Suprapubic skin (tissue), 4 donors: ENCODE measurements at regions not wholly inside any gene's neighbourhood (a gene's known extent, or its start where the extent isn't known, plus 50 kb on each side); places are given as distances from the start of the nearest gene placed in this dataset.
"Not testable (repeated sequence)": the region's sequence is repeated elsewhere in the genome, so short reads cannot be mapped to it uniquely, and the experiment has no call there.

Source experiments
- DNase-seq, 2 donors: peaks; one replicate each; pipeline ENCODE4 v3.0.0-alpha.2; 2019; ENCODE audit warnings: low spot score in 2 of 2
- H3K27ac ChIP-seq: fragments of 200-600 bp; sonication (generic); one replicate; pipeline ENCODE4 v1.5.1; 2019
- H3K27me3 ChIP-seq: fragments of 200-600 bp; sonication (generic); one replicate; pipeline ENCODE4 v1.5.1; 2019
- H3K36me3 ChIP-seq: fragments of 200-600 bp; sonication (generic); one replicate; pipeline ENCODE4 v1.5.1; 2019
- H3K4me1 ChIP-seq: fragments of 200-600 bp; sonication (generic); one replicate; pipeline ENCODE4 v1.5.1; 2019
- H3K4me3 ChIP-seq: fragments of 200-600 bp; sonication (generic); one replicate; pipeline ENCODE4 v1.5.1; 2019; ENCODE audit warnings: mild to moderate bottlenecking
- H3K9me3 ChIP-seq: fragments of 200-600 bp; sonication (generic); one replicate; pipeline ENCODE4 v1.5.1; 2019
- EP300 ChIP-seq: sonication (generic); formaldehyde crosslinking; IDR thresholded peaks from one replicate; pipeline ENCODE4 v1.6.1; 2017; ENCODE audit warnings: antibody characterized with exemption
- POLR2A ChIP-seq, 2 donors: fragments of 450-650 bp; IDR thresholded peaks; one replicate each; pipeline ENCODE4 v1.6.1; 2017; ENCODE audit warnings: antibody characterized with exemption in 2 of 2, mild to moderate bottlenecking in 2 of 2, moderate library complexity in 2 of 2
- POLR2AphosphoS5 ChIP-seq, 3 donors: sonication (generic); formaldehyde crosslinking; IDR thresholded peaks; one replicate each; pipeline ENCODE4 v1.6.1; 2017; ENCODE audit warnings: antibody characterized with exemption in 3 of 3
- WGBS: methylation state at CpG from one replicate; pipeline ENCODE4 v1.1.5; 2018; 5-methylcytosine and 5-hydroxymethylcytosine counted together
- TF ChIP-seq, protein P1 (sequence below), 2 donors: fragments of 200-600 bp in 1 of 2; fragments of 450-650 bp in 1 of 2; sonication (generic) in 1 of 2; IDR thresholded peaks; one replicate each; pipeline ENCODE4 v1.5.1; 2016 to 2019; ENCODE audit warnings: antibody characterized with exemption in 2 of 2, mild to moderate bottlenecking in 1 of 2, moderate library complexity in 1 of 2

DNA sequence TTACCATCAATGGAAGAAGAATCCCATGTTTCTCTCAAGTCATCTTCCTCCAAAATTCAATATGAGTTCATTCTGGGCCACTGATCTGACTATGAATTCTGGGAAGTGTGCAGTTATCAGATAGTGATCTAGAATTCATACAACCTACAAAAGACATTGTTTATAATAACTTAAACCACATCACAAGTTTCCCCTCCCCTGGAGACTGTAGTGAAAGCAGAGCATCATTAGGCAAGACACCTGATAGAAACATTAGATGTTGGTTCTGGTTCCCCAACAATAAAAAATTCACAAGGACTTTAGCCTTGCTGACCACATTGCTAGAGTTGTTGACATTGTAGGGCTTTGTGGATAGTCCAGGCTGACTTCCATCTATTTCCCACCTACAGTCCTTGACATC is 506.4 kb upstream of the JAG1 start:
- no peak overlapping the region for H3K27ac ChIP-seq

DNA sequence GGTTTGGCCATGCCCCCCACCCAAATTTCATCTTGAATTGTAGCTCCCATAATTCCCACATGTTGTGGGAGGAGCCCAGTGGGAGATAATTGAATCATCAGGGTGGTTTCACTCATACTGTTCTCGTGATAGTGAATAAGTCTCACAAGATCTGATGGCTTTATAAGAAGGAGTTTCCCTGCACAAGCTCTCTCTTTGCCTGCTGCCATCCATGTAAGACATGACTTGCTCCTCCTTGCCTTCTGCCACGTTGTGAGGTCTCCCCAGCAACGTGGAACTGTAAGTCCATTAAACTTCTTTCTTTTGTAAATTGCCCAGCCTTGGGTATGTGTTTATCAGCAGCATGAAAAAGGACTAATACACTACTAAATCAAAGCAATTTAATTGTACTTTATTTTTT is 507.3 kb upstream of the JAG1 start:
- 79% methylated on average over 3 of the region's 3 CpGs for WGBS
- H3K9me3 ChIP-seq, H3K27me3 ChIP-seq, DNase-seq, H3K36me3 ChIP-seq, H3K4me3 ChIP-seq, H3K4me1 ChIP-seq, H3K27ac ChIP-seq: not testable (repeated sequence)

More for the DNA sequence above, 506.4 kb upstream of the JAG1 start:
- Histone ChIP-seq H3K27me3 (no peaks in the 10 kb centered on the region), H3K36me3 (no peaks in the 10 kb centered on the region), H3K4me3 (no peak overlapping the region), H3K4me1 (peaks cover 4% of the 10 kb centered on the region), H3K9me3 (no peaks in the 10 kb centered on the region)
- no peak for DNase-seq
- TF ChIP-seq POLR2AphosphoS5 (IDR thresholded peaks at IDR 0.05) (no peak), POLR2A (IDR thresholded peaks at IDR 0.05) (no peak), EP300 (no peak)
- TF ChIP-seq, protein P1, sequence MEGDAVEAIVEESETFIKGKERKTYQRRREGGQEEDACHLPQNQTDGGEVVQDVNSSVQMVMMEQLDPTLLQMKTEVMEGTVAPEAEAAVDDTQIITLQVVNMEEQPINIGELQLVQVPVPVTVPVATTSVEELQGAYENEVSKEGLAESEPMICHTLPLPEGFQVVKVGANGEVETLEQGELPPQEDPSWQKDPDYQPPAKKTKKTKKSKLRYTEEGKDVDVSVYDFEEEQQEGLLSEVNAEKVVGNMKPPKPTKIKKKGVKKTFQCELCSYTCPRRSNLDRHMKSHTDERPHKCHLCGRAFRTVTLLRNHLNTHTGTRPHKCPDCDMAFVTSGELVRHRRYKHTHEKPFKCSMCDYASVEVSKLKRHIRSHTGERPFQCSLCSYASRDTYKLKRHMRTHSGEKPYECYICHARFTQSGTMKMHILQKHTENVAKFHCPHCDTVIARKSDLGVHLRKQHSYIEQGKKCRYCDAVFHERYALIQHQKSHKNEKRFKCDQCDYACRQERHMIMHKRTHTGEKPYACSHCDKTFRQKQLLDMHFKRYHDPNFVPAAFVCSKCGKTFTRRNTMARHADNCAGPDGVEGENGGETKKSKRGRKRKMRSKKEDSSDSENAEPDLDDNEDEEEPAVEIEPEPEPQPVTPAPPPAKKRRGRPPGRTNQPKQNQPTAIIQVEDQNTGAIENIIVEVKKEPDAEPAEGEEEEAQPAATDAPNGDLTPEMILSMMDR (IDR thresholded peaks at IDR 0.05): no peak

DNA sequence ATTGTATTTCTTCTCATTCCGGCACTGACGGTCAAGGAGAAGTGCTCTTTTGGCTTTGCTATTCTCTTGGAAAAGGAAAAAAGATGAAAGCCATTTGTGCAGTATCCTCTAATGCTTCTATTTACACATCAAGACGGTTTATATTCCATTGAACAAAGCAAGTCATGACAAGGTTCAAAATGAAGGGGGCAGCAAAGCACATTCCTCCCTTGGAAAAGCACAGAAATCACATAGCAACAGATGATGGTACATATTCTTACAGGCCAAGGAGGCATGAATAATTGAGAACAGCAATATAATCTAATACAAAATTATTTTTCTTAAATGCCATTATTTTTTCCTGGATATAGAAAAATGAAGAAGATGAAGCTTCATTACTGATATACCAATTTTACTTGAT is 508.2 kb upstream of the JAG1 start:
- H3K27me3 ChIP-seq: no peaks in the 10 kb centered on the region
- TF ChIP-seq, protein P1 (IDR thresholded peaks at IDR 0.05): no peak
- H3K27ac ChIP-seq: no peak overlapping the region
- 90% methylated on average over 3 of the region's 3 CpGs for WGBS
- H3K4me1 ChIP-seq: peaks cover 4% of the 10 kb centered on the region
- no peaks in the 10 kb centered on the region for H3K36me3 ChIP-seq
- no peak for DNase-seq
- H3K9me3 ChIP-seq: no peaks in the 10 kb centered on the region
- H3K4me3 ChIP-seq: no peak overlapping the region

DNA sequence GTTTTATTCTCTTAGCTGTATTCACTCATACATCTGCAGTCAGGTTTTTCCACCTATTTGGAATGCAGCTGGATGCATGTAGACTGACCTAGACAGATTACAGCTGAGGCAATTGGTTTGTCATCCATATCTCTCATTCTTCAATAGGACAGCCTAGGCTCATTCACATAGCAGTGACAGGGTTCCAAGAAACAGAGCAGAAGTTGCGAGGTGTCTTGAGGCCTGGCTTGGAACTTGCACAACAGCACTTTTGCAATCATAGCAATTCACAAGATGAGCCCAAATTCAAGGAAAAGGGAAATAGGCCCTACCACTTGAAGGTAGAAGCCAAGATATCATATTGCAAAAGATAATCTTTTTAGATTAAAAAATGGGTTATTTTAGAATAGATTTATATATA is 508.9 kb upstream of the JAG1 start:
- no peaks in the 10 kb centered on the region for H3K36me3 ChIP-seq
- WGBS: 69% methylated on average over 1 of the region's 1 CpG
- DNase-seq: no peak
- H3K27me3 ChIP-seq: no peaks in the 10 kb centered on the region
- H3K4me3 ChIP-seq: no peak overlapping the region
- peaks cover 4% of the 10 kb centered on the region for H3K4me1 ChIP-seq
- H3K9me3 ChIP-seq: no peaks in the 10 kb centered on the region
- TF ChIP-seq POLR2AphosphoS5 (IDR thresholded peaks at IDR 0.05): no peak
- TF ChIP-seq EP300: no peak
- no peak for TF ChIP-seq POLR2A (IDR thresholded peaks at IDR 0.05)
- TF ChIP-seq, protein P1 (IDR thresholded peaks at IDR 0.05): no peak
- H3K27ac ChIP-seq: no peak overlapping the region

DNA sequence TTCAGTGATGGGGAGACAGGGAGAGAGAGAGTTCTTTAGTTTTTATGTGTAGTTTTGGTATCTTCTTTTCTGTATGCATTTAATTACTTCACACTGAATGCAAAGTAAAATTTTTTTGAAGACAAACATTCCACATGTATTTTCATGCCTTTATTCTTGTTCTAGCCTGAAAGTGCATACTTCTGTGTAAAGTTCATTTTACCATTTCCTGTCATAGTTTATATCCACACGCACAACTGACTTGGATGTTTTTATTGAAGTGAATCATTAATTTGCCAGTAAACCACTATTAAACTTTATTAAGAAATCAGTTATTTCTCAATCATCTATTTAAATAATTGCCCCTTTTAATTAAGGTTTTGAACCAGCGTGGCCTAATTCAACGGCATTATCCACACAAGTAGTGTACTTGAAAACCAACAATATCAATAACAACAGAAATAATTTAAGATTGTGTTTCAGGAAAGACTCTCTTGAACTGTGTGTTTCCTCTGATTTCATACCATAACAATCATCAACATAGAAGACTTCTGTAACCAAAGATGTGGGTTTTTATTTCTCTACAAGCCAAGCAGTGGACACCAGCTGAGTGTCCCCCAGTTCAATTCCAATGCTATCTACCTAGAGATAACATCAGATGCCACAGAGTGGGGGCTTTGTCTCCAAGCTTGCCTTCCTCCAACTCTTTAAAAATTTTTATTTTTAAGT is 512.7 kb upstream of the JAG1 start:
- DNase-seq: no peak
- Histone ChIP-seq H3K27me3 (no peaks in the 10 kb centered on the region), H3K27ac (no peak overlapping the region), H3K36me3 (no peaks in the 10 kb centered on the region), H3K4me3 (no peak overlapping the region), H3K9me3 (no peaks in the 10 kb centered on the region), H3K4me1 (no peaks in the 10 kb centered on the region)
- TF ChIP-seq POLR2A (IDR thresholded peaks at IDR 0.05): no peak
- no peak for TF ChIP-seq POLR2AphosphoS5 (IDR thresholded peaks at IDR 0.05)
- TF ChIP-seq, protein P1 (IDR thresholded peaks at IDR 0.05): no peak
- TF ChIP-seq EP300: no peak
- WGBS: 48% methylated on average over 3 of the region's 3 CpGs
